Activated naive CD4-positive, alpha-beta T cell treated with anti-CD3 and anti-CD28 coated beads, Interleukin-2, amount 50 U/mL, for 72 hours (primary cell): ENCODE measurements at regions not wholly inside any gene's neighbourhood (a gene's known extent, or its start where the extent isn't known, plus 50 kb on each side); places are given as distances from the start of the nearest gene placed in this dataset.

Source experiments
- ATAC-seq, 2 donors: fragments of 150-1000 bp; cut with Tn5 transposase; 2 replicates each; pipeline ENCODE4 v1.10.0; 2021; ENCODE audit warnings: mild to moderate bottlenecking in 2 of 2, moderate library complexity in 2 of 2
- DNase-seq, 2 donors: peaks; one replicate each; pipeline ENCODE4 v3.0.0; 2021 to 2022; ENCODE audit warnings: low spot score in 2 of 2
- H3K27ac Mint-ChIP-seq, 2 donors: one replicate each; pipeline ENCODE4 v1.8.0; 2022; ENCODE audit warnings: mild to moderate bottlenecking in 2 of 2, mixed read lengths in 2 of 2
- H3K36me3 Mint-ChIP-seq, 2 donors: one replicate each; pipeline ENCODE4 v1.8.0; 2022; ENCODE audit warnings: mixed read lengths in 2 of 2
- H3K9me3 Mint-ChIP-seq, 2 donors: one replicate each; pipeline ENCODE4 v1.8.0; 2022; ENCODE audit warnings: mixed read lengths in 2 of 2

GRCh38 chr15:61503383-61503969 lies 274.4 kb upstream of the RORA start:
- Mint-ChIP-seq H3K9me3 (no peaks in the 10 kb centered on the region), H3K36me3 (no peaks in the 10 kb centered on the region), H3K27ac (no peak overlapping the region)
- no peak for DNase-seq
- no peak for ATAC-seq

- H3K36me3 Mint-ChIP-seq: no peaks in the 10 kb centered on the region
- ATAC-seq: no peak
- H3K27ac Mint-ChIP-seq: no peak overlapping the region
- DNase-seq: no peak
- no peaks in the 10 kb centered on the region for H3K9me3 Mint-ChIP-seq
These were observed 272.8 kb upstream of the RORA start for GRCh38 chr15:61501815-61502389.

- no peak for DNase-seq
- Mint-ChIP-seq H3K9me3 (no peaks in the 10 kb centered on the region), H3K27ac (peak overlapping the region in 1 of 2 donors; percentile 73), H3K36me3 (no peaks in the 10 kb centered on the region)
- ATAC-seq: no peak
These were observed 272.0 kb upstream of the RORA start for GRCh38 chr15:61500951-61501620.

GRCh38 chr15:61500523-61500922 lies 271.4 kb upstream of the RORA start:
- DNase-seq (no peak), ATAC-seq (no peak)
- no peaks in the 10 kb centered on the region for H3K36me3 Mint-ChIP-seq
- no peaks in the 10 kb centered on the region for H3K9me3 Mint-ChIP-seq
- H3K27ac Mint-ChIP-seq: peak overlapping the region in 1 of 2 donors; percentile 73

- Mint-ChIP-seq H3K27ac (no peak overlapping the region), H3K36me3 (no peaks in the 10 kb centered on the region), H3K9me3 (no peaks in the 10 kb centered on the region)
- ATAC-seq (no peak), DNase-seq (no peak)
These were observed 270.3 kb upstream of the RORA start for GRCh38 chr15:61499376-61499775.

- H3K27ac Mint-ChIP-seq: no peak overlapping the region
These were observed 260.5 kb upstream of the RORA start for GRCh38 chr15:61489571-61489970.

GRCh38 chr15:61483599-61483998 lies 254.5 kb upstream of the RORA start:
- no peak overlapping the region for H3K27ac Mint-ChIP-seq
- no peak for ATAC-seq
- no peaks in the 10 kb centered on the region for H3K9me3 Mint-ChIP-seq
- DNase-seq: no peak
- no peaks in the 10 kb centered on the region for H3K36me3 Mint-ChIP-seq

More at GRCh38 chr15:61489571-61489970, 260.5 kb upstream of the RORA start:
- no peak for ATAC-seq
- no peaks in the 10 kb centered on the region for H3K36me3 Mint-ChIP-seq
- H3K9me3 Mint-ChIP-seq: no peaks in the 10 kb centered on the region
- DNase-seq: no peak

GRCh38 chr15:61481886-61482285 lies 252.8 kb upstream of the RORA start:
- Mint-ChIP-seq H3K36me3 (no peaks in the 10 kb centered on the region), H3K27ac (no peak overlapping the region), H3K9me3 (no peaks in the 10 kb centered on the region)
- ATAC-seq (no peak), DNase-seq (no peak)

- ATAC-seq: no peak
- H3K36me3 Mint-ChIP-seq: no peaks in the 10 kb centered on the region
- no peaks in the 10 kb centered on the region for H3K9me3 Mint-ChIP-seq
- peak overlapping the region in 1 of 2 donors; percentile 38 for H3K27ac Mint-ChIP-seq
- no peak for DNase-seq
These were observed 251.8 kb upstream of the RORA start for GRCh38 chr15:61480863-61481262.

GRCh38 chr15:61480295-61480694 lies 251.2 kb upstream of the RORA start:
- Mint-ChIP-seq H3K9me3 (no peaks in the 10 kb centered on the region), H3K27ac (no peak overlapping the region), H3K36me3 (no peaks in the 10 kb centered on the region)
- DNase-seq (no peak), ATAC-seq (no peak)

GRCh38 chr15:61479613-61480012 lies 250.5 kb upstream of the RORA start:
- H3K9me3 Mint-ChIP-seq: no peaks in the 10 kb centered on the region
- no peak for DNase-seq
- no peaks in the 10 kb centered on the region for H3K36me3 Mint-ChIP-seq
- H3K27ac Mint-ChIP-seq: no peak overlapping the region
- ATAC-seq: no peak

GRCh38 chr15:61476741-61477140 lies 247.6 kb upstream of the RORA start:
- Mint-ChIP-seq H3K36me3 (no peaks in the 10 kb centered on the region), H3K27ac (no peak overlapping the region), H3K9me3 (no peaks in the 10 kb centered on the region)
- no peak for ATAC-seq
- no peak for DNase-seq

- Mint-ChIP-seq H3K27ac (no peak overlapping the region), H3K9me3 (no peaks in the 10 kb centered on the region), H3K36me3 (no peaks in the 10 kb centered on the region)
- ATAC-seq (no peak), DNase-seq (no peak)
These were observed 245.7 kb upstream of the RORA start for GRCh38 chr15:61474796-61475195.

GRCh38 chr15:61467823-61468222 lies 238.7 kb upstream of the RORA start:
- no peaks in the 10 kb centered on the region for H3K36me3 Mint-ChIP-seq
- ATAC-seq (no peak), DNase-seq (no peak)
- H3K9me3 Mint-ChIP-seq: no peaks in the 10 kb centered on the region
- no peak overlapping the region for H3K27ac Mint-ChIP-seq

- no peaks in the 10 kb centered on the region for H3K9me3 Mint-ChIP-seq
- DNase-seq: no peak
- H3K36me3 Mint-ChIP-seq: no peaks in the 10 kb centered on the region
- ATAC-seq: no peak
- no peak overlapping the region for H3K27ac Mint-ChIP-seq
These were observed 230.9 kb upstream of the RORA start for GRCh38 chr15:61459785-61460707.

- DNase-seq: no peak
- no peak for ATAC-seq
- Mint-ChIP-seq H3K36me3 (no peaks in the 10 kb centered on the region), H3K9me3 (peaks cover 0 to 3% of the 10 kb centered on the region in 2 donors), H3K27ac (no peak overlapping the region)
These were observed 228.1 kb upstream of the RORA start for GRCh38 chr15:61457050-61457733.
